Nephron progenitor cell (in vitro differentiated cells): ENCODE measurements at regions not wholly inside any gene's neighbourhood (a gene's known extent, or its start where the extent isn't known, plus 50 kb on each side); places are given as distances from the start of the nearest gene placed in this dataset.

Experiments used
- DNase-seq: peaks from one replicate; pipeline ENCODE4 v3.0.0; 2021
- H3K27ac Mint-ChIP-seq: 2 replicates; pipeline ENCODE4 v1.8.0; 2021; ENCODE audit warnings: mild to moderate bottlenecking, moderate library complexity, mixed read lengths
- H3K27me3 Mint-ChIP-seq: 2 replicates; pipeline ENCODE4 v1.8.0; 2021; ENCODE audit warnings: mild to moderate bottlenecking, low read depth, mixed read lengths; ENCODE audit not compliant: poor library complexity
- H3K36me3 Mint-ChIP-seq: 2 replicates; pipeline ENCODE4 v1.8.0; 2021; ENCODE audit warnings: low read depth, mixed read lengths
- H3K4me1 Mint-ChIP-seq: 2 replicates; pipeline ENCODE4 v1.8.0; 2021; ENCODE audit warnings: mixed read lengths
- H3K4me3 Mint-ChIP-seq: 2 replicates; pipeline ENCODE4 v1.8.0; 2021; ENCODE audit warnings: mild to moderate bottlenecking, moderate library complexity, mixed read lengths
- H3K9me3 Mint-ChIP-seq: 2 replicates; pipeline ENCODE4 v1.8.0; 2021; ENCODE audit warnings: mild to moderate bottlenecking, moderate library complexity, mixed read lengths
- CTCF ChIP-seq: fragments of 200-600 bp; sonication (generic); IDR thresholded peaks from 2 replicates; pipeline ENCODE4 v1.5.0; 2021; ENCODE audit warnings: antibody characterized with exemption

GRCh38 chr2:78070693-78071092 is 548.5 kb upstream of the LRRTM4 start:
- no peak overlapping the region for H3K4me3 Mint-ChIP-seq
- H3K4me1 Mint-ChIP-seq: no peaks in the 10 kb centered on the region
- H3K36me3 Mint-ChIP-seq: no peaks in the 10 kb centered on the region
- no peak for DNase-seq
- H3K27ac Mint-ChIP-seq: no peak overlapping the region
- no peaks in the 10 kb centered on the region for H3K27me3 Mint-ChIP-seq
- TF ChIP-seq CTCF: no peak
- H3K9me3 Mint-ChIP-seq: no peaks in the 10 kb centered on the region

GRCh38 chr2:78077633-78078032 is 555.5 kb upstream of the LRRTM4 start:
- H3K4me3 Mint-ChIP-seq: no peak overlapping the region
- no peak overlapping the region for H3K27ac Mint-ChIP-seq
- no peak for DNase-seq
- H3K36me3 Mint-ChIP-seq: no peaks in the 10 kb centered on the region
- TF ChIP-seq CTCF: no peak
- H3K27me3 Mint-ChIP-seq: no peaks in the 10 kb centered on the region
- no peaks in the 10 kb centered on the region for H3K9me3 Mint-ChIP-seq
- H3K4me1 Mint-ChIP-seq: peaks cover 5% of the 10 kb centered on the region

- H3K9me3 Mint-ChIP-seq: no peaks in the 10 kb centered on the region
- peaks cover 4% of the 10 kb centered on the region for H3K4me1 Mint-ChIP-seq
- no peak for TF ChIP-seq CTCF
- no peaks in the 10 kb centered on the region for H3K27me3 Mint-ChIP-seq
- no peaks in the 10 kb centered on the region for H3K36me3 Mint-ChIP-seq
- DNase-seq: no peak
- no peak overlapping the region for H3K4me3 Mint-ChIP-seq
- no peak overlapping the region for H3K27ac Mint-ChIP-seq
Measured at GRCh38 chr2:78082555-78082954, 560.4 kb upstream of the LRRTM4 start.

- DNase-seq: no peak
- no peaks in the 10 kb centered on the region for H3K4me1 Mint-ChIP-seq
- TF ChIP-seq CTCF: no peak
- no peaks in the 10 kb centered on the region for H3K36me3 Mint-ChIP-seq
- no peak overlapping the region for H3K4me3 Mint-ChIP-seq
- H3K9me3 Mint-ChIP-seq: no peaks in the 10 kb centered on the region
- H3K27me3 Mint-ChIP-seq: peaks cover 4% of the 10 kb centered on the region
- H3K27ac Mint-ChIP-seq: no peak overlapping the region
Measured at GRCh38 chr2:78093436-78093835, 571.3 kb upstream of the LRRTM4 start.

GRCh38 chr2:78109272-78109671 is 587.1 kb upstream of the LRRTM4 start:
- Mint-ChIP-seq H3K27ac (no peak overlapping the region), H3K9me3 (peaks cover 4% of the 10 kb centered on the region), H3K36me3 (no peaks in the 10 kb centered on the region), H3K4me1 (no peaks in the 10 kb centered on the region), H3K4me3 (no peak overlapping the region), H3K27me3 (no peaks in the 10 kb centered on the region)
- DNase-seq: no peak
- no peak for TF ChIP-seq CTCF

- H3K36me3 Mint-ChIP-seq: no peaks in the 10 kb centered on the region
- H3K4me1 Mint-ChIP-seq: no peaks in the 10 kb centered on the region
- H3K4me3 Mint-ChIP-seq: no peak overlapping the region
- no peaks in the 10 kb centered on the region for H3K9me3 Mint-ChIP-seq
- H3K27ac Mint-ChIP-seq: no peak overlapping the region
- no peak for TF ChIP-seq CTCF
- no peak for DNase-seq
- peaks cover 3% of the 10 kb centered on the region for H3K27me3 Mint-ChIP-seq
Measured at GRCh38 chr2:78115291-78115690, 593.1 kb upstream of the LRRTM4 start.
